ENCODE measurements at regions not wholly inside any gene's neighbourhood (a gene's known extent, or its start where the extent isn't known, plus 50 kb on each side); places are given as distances from the start of the nearest gene placed in this dataset.

DNA sequence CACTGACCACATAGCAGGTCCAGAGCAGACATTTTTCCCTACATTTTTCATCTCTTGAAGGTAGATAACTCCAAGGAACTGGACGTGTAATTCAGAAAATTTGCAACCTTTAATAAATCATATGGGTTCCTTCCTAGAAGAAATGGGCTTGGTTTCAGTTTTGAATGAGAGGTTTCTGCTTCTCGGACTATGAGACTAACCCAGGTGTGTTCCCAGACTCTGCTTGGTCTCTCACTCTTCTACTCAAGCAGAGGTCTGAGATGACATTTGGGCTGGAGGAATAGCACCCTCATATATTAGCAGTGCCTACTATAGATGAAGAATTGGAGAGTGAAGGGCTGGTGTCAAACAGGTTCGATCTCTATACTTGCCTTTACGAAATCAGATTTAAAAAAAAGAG is 231.2 kb downstream of the DOK5 start:
- no peak overlapping the region for H3K4me2 ChIP-seq
- intact Hi-C loops (cut with micrococcal nuclease; ENCODE audit: unreplicated experiment), result no loop called here
- CTCF ChIA-PET, result no interaction called here
- no peaks in the 10 kb centered on the region for H3K9me3 ChIP-seq (ENCODE audit: insufficient read depth, low read depth)
- H3K36me3 ChIP-seq (ENCODE audit: low read depth), result no peaks in the 10 kb centered on the region
- H3K4me3 ChIP-seq, result no peak overlapping the region
- no peak overlapping the region for H3K27ac ChIP-seq
- TF ChIP-seq, protein P1, sequence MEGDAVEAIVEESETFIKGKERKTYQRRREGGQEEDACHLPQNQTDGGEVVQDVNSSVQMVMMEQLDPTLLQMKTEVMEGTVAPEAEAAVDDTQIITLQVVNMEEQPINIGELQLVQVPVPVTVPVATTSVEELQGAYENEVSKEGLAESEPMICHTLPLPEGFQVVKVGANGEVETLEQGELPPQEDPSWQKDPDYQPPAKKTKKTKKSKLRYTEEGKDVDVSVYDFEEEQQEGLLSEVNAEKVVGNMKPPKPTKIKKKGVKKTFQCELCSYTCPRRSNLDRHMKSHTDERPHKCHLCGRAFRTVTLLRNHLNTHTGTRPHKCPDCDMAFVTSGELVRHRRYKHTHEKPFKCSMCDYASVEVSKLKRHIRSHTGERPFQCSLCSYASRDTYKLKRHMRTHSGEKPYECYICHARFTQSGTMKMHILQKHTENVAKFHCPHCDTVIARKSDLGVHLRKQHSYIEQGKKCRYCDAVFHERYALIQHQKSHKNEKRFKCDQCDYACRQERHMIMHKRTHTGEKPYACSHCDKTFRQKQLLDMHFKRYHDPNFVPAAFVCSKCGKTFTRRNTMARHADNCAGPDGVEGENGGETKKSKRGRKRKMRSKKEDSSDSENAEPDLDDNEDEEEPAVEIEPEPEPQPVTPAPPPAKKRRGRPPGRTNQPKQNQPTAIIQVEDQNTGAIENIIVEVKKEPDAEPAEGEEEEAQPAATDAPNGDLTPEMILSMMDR (conservative IDR thresholded peaks at IDR 0.05), result no peak
- no peak for TF ChIP-seq EZH2 (IDR thresholded peaks at IDR 0.05; ENCODE audit: low read depth)
- peaks cover 13% of the 10 kb centered on the region; the same call in 1 of the 2 replicates for H3K27me3 ChIP-seq (ENCODE audit: insufficient read depth, low read depth)
- no TSS peak for BruUV-seq (replicated peaks)
- DNase-seq, result no peak
- H4K20me1 ChIP-seq (ENCODE audit: insufficient read depth), result no peaks in the 10 kb centered on the region
- H3K79me2 ChIP-seq (ENCODE audit: low read depth), result no peaks in the 10 kb centered on the region
- POLR2A ChIA-PET (ENCODE audit: unreplicated experiment), result no interaction called here
- H3F3A ChIP-seq (ENCODE audit: insufficient read depth, low read depth), result no peaks in the 10 kb centered on the region
- no peak overlapping the region for H2AFZ ChIP-seq
- no peaks in the 10 kb centered on the region for H3K4me1 ChIP-seq (replicated peaks; ENCODE audit: insufficient read depth)
- no peaks in the 10 kb centered on the region for H3K9me2 ChIP-seq (ENCODE audit: insufficient read depth)

DNA sequence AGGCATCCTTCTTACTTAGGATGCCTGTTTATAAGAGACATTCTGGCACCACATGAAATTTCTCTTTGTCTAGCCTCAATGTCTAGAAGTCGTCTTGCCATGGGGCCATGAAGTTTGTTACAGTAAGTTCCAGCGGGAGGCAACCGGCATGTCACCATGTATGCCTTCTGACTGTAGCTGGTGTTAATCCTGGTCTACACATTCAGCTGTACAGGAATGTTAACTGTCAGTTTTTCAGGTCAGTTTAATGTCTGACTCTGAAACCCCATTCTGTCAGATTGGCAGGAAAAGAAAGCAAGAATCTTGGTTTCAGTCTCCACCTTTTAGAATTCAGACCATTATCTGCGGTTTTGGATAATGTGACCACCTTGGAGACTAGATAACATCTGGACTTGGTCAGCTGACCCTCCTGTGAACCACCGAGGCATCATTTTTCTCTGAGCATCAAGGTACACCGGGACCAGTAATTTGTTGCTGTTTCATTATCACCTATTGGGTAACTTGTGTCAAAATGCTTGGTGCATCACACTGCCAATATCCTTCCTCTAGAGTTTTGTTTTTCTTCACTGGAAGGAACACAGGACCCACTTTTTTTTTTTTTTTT is 228.7 kb downstream of the DOK5 start:
- ChIA-PET CTCF (interaction anchor here (0.7 kb wide), 1 partner anchor 1499 kb away, joined by 7 read pairs; no protein-coding TSS in a partner anchor), POLR2A (ENCODE audit: unreplicated experiment) (no interaction called here)
- no peak for DNase-seq
- Histone ChIP-seq H3F3A (ENCODE audit: insufficient read depth, low read depth) (no peaks in the 10 kb centered on the region), H3K9me3 (ENCODE audit: insufficient read depth, low read depth) (no peaks in the 10 kb centered on the region), H3K79me2 (ENCODE audit: low read depth) (no peaks in the 10 kb centered on the region), H3K9me2 (ENCODE audit: insufficient read depth) (no peaks in the 10 kb centered on the region), H3K4me2 (no peak overlapping the region), H3K36me3 (ENCODE audit: low read depth) (no peaks in the 10 kb centered on the region), H2AFZ (no peak overlapping the region), H3K27ac (no peak overlapping the region), H3K27me3 (ENCODE audit: insufficient read depth, low read depth) (peaks cover 13% of the 10 kb centered on the region), H4K20me1 (ENCODE audit: insufficient read depth) (no peaks in the 10 kb centered on the region; the same call in 1 of the 2 replicates), H3K4me1 (replicated peaks; ENCODE audit: insufficient read depth) (no peaks in the 10 kb centered on the region), H3K4me3 (no peak overlapping the region)
- intact Hi-C loops (cut with micrococcal nuclease; ENCODE audit: unreplicated experiment), result no loop called here
- BruUV-seq (replicated peaks), result no TSS peak
- TF ChIP-seq EZH2 (IDR thresholded peaks at IDR 0.05; ENCODE audit: low read depth), result no peak
- TF ChIP-seq, protein P1 (conservative IDR thresholded peaks at IDR 0.05), result no peak

Measured in PC-9 (cell line).